HCT116 (cell line): ENCODE measurements at regions not wholly inside any gene's neighbourhood (a gene's known extent, or its start where the extent isn't known, plus 50 kb on each side); places are given as distances from the start of the nearest gene placed in this dataset.

Source experiments
- ATAC-seq: fragments of 200-7000 bp; cut with Tn5 transposase; 2 replicates; pipeline ENCODE4 v1.9.1; 2020; ENCODE audit warnings: mild to moderate bottlenecking, moderate library complexity
- BruUV-seq: library from RNA; stranded (reverse); fragments of 400-500 nt; replicated peaks from 2 replicates; lab custom pipeline; 2021; lab: Mats Ljungman, UMichigan
- CTCF ChIA-PET: fragments of 300-600 bp; sonication (Branson Sonifier 250); formaldehyde crosslinking; loops from one replicate; lab custom pipeline; 2021; ENCODE audit warnings: antibody characterized with exemption; lab: Charles Lee
- POLR2A ChIA-PET: fragments of 300-600, 350-600 bp; sonication (Branson Sonifier 250); formaldehyde crosslinking; loops from one replicate; lab custom pipeline; 2021; ENCODE audit warnings: antibody characterized with exemption; lab: Charles Lee
- RAD21 ChIA-PET, 2 experiments: fragments of 300-600 bp; sonication (Branson Sonifier 250); formaldehyde crosslinking; loops; one replicate each; lab custom pipeline; 2023; ENCODE audit warnings: low total read pairs in 2 of 2; ENCODE audit not compliant: uncharacterized antibody in 2 of 2, unreplicated experiment in 2 of 2, low non-redundant PET in 1 of 2; lab: Charles Lee
- DNase-seq: peaks from one replicate; pipeline ENCODE4 v3.0.0-alpha.2; 2010; ENCODE audit warnings: low read depth, low spot score
- H2AFZ ChIP-seq: fragments of 200-600 bp; shearing (Covaris generic), sonication (generic); 2 replicates; pipeline ENCODE4 v1.6.1; 2017; ENCODE audit warnings: low read depth, mixed run types, mixed read lengths, antibody characterized with exemption, low read length; ENCODE audit not compliant: poor library complexity, severe bottlenecking
- H3K27ac ChIP-seq: 2 replicates; pipeline ENCODE4 v1.5.1; 2012; ENCODE audit warnings: low read depth, low read length
- H3K27me3 ChIP-seq: fragments of 200-600 bp; sonication (generic); 2 replicates; pipeline ENCODE4 v1.6.1; 2016; ENCODE audit warnings: mixed run types, low read length, mixed read lengths; ENCODE audit not compliant: insufficient read depth
- H3K36me3 ChIP-seq, 2 experiments: fragments of 200-500 bp in 1 of 2; fragments of 200-600 bp in 1 of 2; sonication (Bioruptor generic) in 1 of 2; sonication (generic) in 1 of 2; 2 replicates each; pipeline versions ENCODE4 v1.5.1 to v1.6.1; 2014 to 2016; ENCODE audit warnings: low read length in 2 of 2, inconsistent platforms in 1 of 2, mixed read lengths in 1 of 2, mixed run types in 1 of 2; ENCODE audit not compliant: insufficient read depth in 2 of 2, control insufficient read depth in 1 of 2
- H3K4me1 ChIP-seq, 2 experiments: fragments of 200-600 bp in 1 of 2; sonication (generic) in 1 of 2; 2 replicates each; pipeline versions ENCODE4 v1.5.1 to v1.6.1; 2012 to 2017; ENCODE audit warnings: low read length in 2 of 2, inconsistent platforms in 1 of 2, mild to moderate bottlenecking in 1 of 2, mixed read lengths in 1 of 2, mixed run types in 1 of 2, moderate library complexity in 1 of 2; ENCODE audit not compliant: insufficient read depth in 2 of 2, control insufficient read depth in 1 of 2
- H3K4me2 ChIP-seq: fragments of 200-600 bp; sonication (generic); 2 replicates; pipeline ENCODE4 v1.6.1; 2017; ENCODE audit warnings: mixed run types, low read length, mixed read lengths
- H3K4me3 ChIP-seq, 2 experiments: fragments of 200-600 bp in 1 of 2; sonication (generic) in 1 of 2; replicated peaks in 1 of 2; 2 replicates each; pipeline ENCODE4 v1.5.1; 2011 to 2016; ENCODE audit warnings: low read length in 2 of 2, control low read depth in 1 of 2, low read depth in 1 of 2, mild to moderate bottlenecking in 1 of 2, mixed read lengths in 1 of 2, mixed run types in 1 of 2
- H3K79me2 ChIP-seq: fragments of 200-600 bp; sonication (generic); 2 replicates; pipeline ENCODE4 v1.6.1; 2017; ENCODE audit warnings: mild to moderate bottlenecking, mixed run types, low read length, moderate library complexity, mixed read lengths; ENCODE audit not compliant: insufficient read depth
- H3K9ac ChIP-seq: fragments of 200-600 bp; sonication (generic); 2 replicates; pipeline ENCODE4 v1.6.1; 2016; ENCODE audit warnings: low read length, mixed read lengths
- H3K9me2 ChIP-seq: fragments of 200-600 bp; sonication (generic), shearing (Covaris generic); 2 replicates; pipeline ENCODE4 v1.6.1; 2017; ENCODE audit warnings: mixed run types, mild to moderate bottlenecking, moderate library complexity; ENCODE audit not compliant: insufficient read depth
- H3K9me3 ChIP-seq, 2 experiments: fragments of 200-500 bp in 1 of 2; fragments of 200-600 bp in 1 of 2; sonication (Bioruptor generic) in 1 of 2; sonication (generic) in 1 of 2; 2 replicates each; pipeline ENCODE4 v1.6.1; 2014 to 2017; ENCODE audit warnings: low read length in 2 of 2, mixed read lengths in 2 of 2, inconsistent platforms in 1 of 2, low read depth in 1 of 2, mild to moderate bottlenecking in 1 of 2, mixed run types in 1 of 2, moderate library complexity in 1 of 2; ENCODE audit not compliant: control insufficient read depth in 1 of 2, insufficient read depth in 1 of 2
- H4K20me1 ChIP-seq: fragments of 200-600 bp; sonication (generic), shearing (Covaris generic); 2 replicates; pipeline ENCODE4 v1.6.1; 2017; ENCODE audit warnings: mixed run types, mild to moderate bottlenecking, moderate library complexity; ENCODE audit not compliant: insufficient read depth
- CBX3 ChIP-seq: IDR thresholded peaks from 2 replicates; pipeline ENCODE4 v1.6.1; 2012; ENCODE audit warnings: low read depth
- CEBPB ChIP-seq: IDR thresholded peaks from 2 replicates; pipeline ENCODE4 v1.6.1; 2012; ENCODE audit warnings: low read depth
- EZH2 ChIP-seq: fragments of 200-600 bp; sonication (generic); IDR thresholded peaks from 2 replicates; pipeline ENCODE4 v1.6.1; 2017; ENCODE audit warnings: antibody characterized with exemption, mixed run types
- MAX ChIP-seq: IDR thresholded peaks from 2 replicates; pipeline ENCODE4 v1.6.1; 2012
- REST ChIP-seq: IDR thresholded peaks from 2 replicates; pipeline ENCODE4 v1.6.1; 2012; ENCODE audit warnings: low read depth
- SP1 ChIP-seq: IDR thresholded peaks from 2 replicates; pipeline ENCODE4 v1.6.1; 2012; ENCODE audit warnings: low read depth
- intact Hi-C: fragments of 100-400 bp; cut with micrococcal nuclease; formaldehyde crosslinking; loops from 2 replicates; pipeline ENCODE4 v1.10.0; 2022

GRCh38 chr1:220457957-220458609, 69.9 kb upstream of the MARK1 start (continued):
- TF ChIP-seq REST: no peak
- TF ChIP-seq, all 23 proteins: peak for 0

GRCh38 chr1:220455559-220455958, 72.4 kb upstream of the MARK1 start:
- Histone ChIP-seq H3K4me2 (no peak overlapping the region), H3K9ac (no peak overlapping the region), H3K4me3 (no peak overlapping the region), H3K9me3 (no peaks in the 10 kb centered on the region), H3K79me2 (no peaks in the 10 kb centered on the region), H3K4me1 (no peaks in the 10 kb centered on the region), H3K9me2 (no peaks in the 10 kb centered on the region), H2AFZ (no peak overlapping the region), H4K20me1 (no peaks in the 10 kb centered on the region), H3K27me3 (0 out of 2 replicates have a peak, but pooled peaks cover 3% of the 10 kb centered on the region), H3K27ac (no peak overlapping the region), H3K36me3 (no peaks in the 10 kb centered on the region)
- POLR2A ChIA-PET: no interaction called here
- RAD21 ChIA-PET: no interaction called here
- TF ChIP-seq REST (no peak), CEBPB (no peak), MAX (no peak), EZH2 (no peak), CBX3 (no peak), SP1 (no peak)
- CTCF ChIA-PET: no interaction called here
- DNase-seq: no peak
- no TSS peak for BruUV-seq
- intact Hi-C loops: no loop called here
- no peak for ATAC-seq
